ENCODE measurements at regions not wholly inside any gene's neighbourhood (a gene's known extent, or its start where the extent isn't known, plus 50 kb on each side); places are given as distances from the start of the nearest gene placed in this dataset.
"Not testable (repeated sequence)": the region's sequence is repeated elsewhere in the genome, so short reads cannot be mapped to it uniquely, and the experiment has no call there.

DNA sequence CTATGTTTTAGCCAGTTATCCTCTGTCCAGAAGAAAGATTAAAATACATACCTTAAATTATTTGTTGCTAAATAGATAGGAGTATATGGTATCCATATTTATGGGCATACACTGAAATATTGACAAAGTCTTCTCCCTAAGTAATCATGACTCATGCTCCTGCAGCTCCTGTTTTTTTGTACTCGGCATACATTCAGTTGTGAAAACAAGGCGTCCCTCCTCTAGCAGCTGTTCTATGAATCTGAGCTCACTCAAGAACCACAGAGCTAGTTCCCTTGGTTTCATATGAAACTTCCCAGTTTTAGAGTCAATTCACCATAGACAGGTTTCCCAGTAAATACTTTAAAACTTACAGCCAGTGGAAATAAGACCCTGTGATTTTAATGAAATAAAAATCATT is 168.7 kb upstream of the CDH7 start:
- no CpG with 5 or more reads among the region's 2 CpGs for WGBS, 2 donors
- H3K36me3 ChIP-seq (ENCODE audit: control insufficient read depth in 2 of 2, insufficient read depth in 2 of 2, low read length in 1 of 2), result not testable (repeated sequence)

DNA sequence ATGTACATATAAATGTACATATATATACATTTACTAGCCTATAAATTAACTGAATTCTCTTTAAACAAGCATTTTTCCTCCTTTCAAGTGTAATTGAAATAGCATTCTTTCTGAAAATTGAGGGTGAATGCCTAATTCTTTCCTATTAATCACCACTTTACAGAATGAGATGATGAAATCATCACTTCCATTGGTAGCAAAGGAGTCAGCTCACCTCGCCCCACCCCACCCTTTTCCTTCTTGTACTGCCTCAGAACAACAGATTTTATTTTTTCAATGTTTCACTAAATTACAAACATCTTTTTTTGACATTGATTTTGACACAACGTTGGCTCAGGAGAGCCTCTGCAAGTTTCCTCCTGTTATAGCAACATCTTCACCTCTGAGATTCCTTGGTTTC is 181.9 kb upstream of the CDH7 start:
- peaks cover 0 to 2% of the 10 kb centered on the region in 2 donors for H3K9me3 ChIP-seq (ENCODE audit: control insufficient read depth in 2 of 2, insufficient read depth in 1 of 2, low read depth in 1 of 2, low read length in 1 of 2)
- no peak overlapping the region for H3K4me3 ChIP-seq (ENCODE audit: low read depth in 1 of 2, low read length in 2 of 2)
- H3K27ac ChIP-seq (ENCODE audit: low read depth in 2 of 2, low read length in 1 of 2), result no peak overlapping the region
- no peaks in the 10 kb centered on the region for H3K36me3 ChIP-seq (ENCODE audit: control insufficient read depth in 2 of 2, insufficient read depth in 2 of 2, low read length in 1 of 2)
- H3K4me1 ChIP-seq (ENCODE audit: control insufficient read depth in 2 of 2, insufficient read depth in 2 of 2, low read length in 1 of 2), result no peaks in the 10 kb centered on the region
- WGBS, 2 donors, result 49 to 53% methylated on average over 2 of the region's 2 CpGs
- H3K27me3 ChIP-seq (ENCODE audit: control insufficient read depth in 1 of 2, insufficient read depth in 2 of 2, low read length in 2 of 2), result no peaks in the 10 kb centered on the region

More for the DNA sequence above, 168.7 kb upstream of the CDH7 start:
- not testable (repeated sequence) for H3K9me3 ChIP-seq (ENCODE audit: control insufficient read depth in 2 of 2, insufficient read depth in 1 of 2, low read depth in 1 of 2, low read length in 1 of 2); H3K27me3 ChIP-seq (ENCODE audit: control insufficient read depth in 1 of 2, insufficient read depth in 2 of 2, low read length in 2 of 2); H3K4me3 ChIP-seq (ENCODE audit: low read depth in 1 of 2, low read length in 2 of 2); H3K27ac ChIP-seq (ENCODE audit: low read depth in 2 of 2, low read length in 1 of 2); H3K4me1 ChIP-seq (ENCODE audit: control insufficient read depth in 2 of 2, insufficient read depth in 2 of 2, low read length in 1 of 2)

- Histone ChIP-seq H3K4me1 (ENCODE audit: control insufficient read depth in 2 of 2, insufficient read depth in 2 of 2, low read length in 1 of 2) (no peaks in the 10 kb centered on the region), H3K36me3 (ENCODE audit: control insufficient read depth in 2 of 2, insufficient read depth in 2 of 2, low read length in 1 of 2) (no peaks in the 10 kb centered on the region), H3K27ac (ENCODE audit: low read depth in 2 of 2, low read length in 1 of 2) (no peak overlapping the region), H3K9me3 (ENCODE audit: control insufficient read depth in 2 of 2, insufficient read depth in 1 of 2, low read depth in 1 of 2, low read length in 1 of 2) (no peaks in the 10 kb centered on the region), H3K27me3 (ENCODE audit: control insufficient read depth in 1 of 2, insufficient read depth in 2 of 2, low read length in 2 of 2) (no peaks in the 10 kb centered on the region), H3K4me3 (ENCODE audit: low read depth in 1 of 2, low read length in 2 of 2) (no peak overlapping the region)
- 15 to 16% methylated on average over 3 of the region's 3 CpGs for WGBS, 2 donors
These were observed 183.4 kb upstream of the CDH7 start for GRCh38 chr18:65567372-65567771.

GRCh38 chr18:65548316-65548715 is 202.5 kb upstream of the CDH7 start:
- Histone ChIP-seq H3K27me3 (ENCODE audit: control insufficient read depth in 1 of 2, insufficient read depth in 2 of 2, low read length in 2 of 2) (no peaks in the 10 kb centered on the region), H3K4me1 (ENCODE audit: control insufficient read depth in 2 of 2, insufficient read depth in 2 of 2, low read length in 1 of 2) (no peaks in the 10 kb centered on the region), H3K9me3 (ENCODE audit: control insufficient read depth in 2 of 2, insufficient read depth in 1 of 2, low read depth in 1 of 2, low read length in 1 of 2) (no peaks in the 10 kb centered on the region), H3K27ac (ENCODE audit: low read depth in 2 of 2, low read length in 1 of 2) (no peak overlapping the region), H3K36me3 (ENCODE audit: control insufficient read depth in 2 of 2, insufficient read depth in 2 of 2, low read length in 1 of 2) (no peaks in the 10 kb centered on the region), H3K4me3 (ENCODE audit: low read depth in 1 of 2, low read length in 2 of 2) (no peak overlapping the region)
- 64 to 65% methylated on average over 3 of the region's 3 CpGs for WGBS, 2 donors

DNA sequence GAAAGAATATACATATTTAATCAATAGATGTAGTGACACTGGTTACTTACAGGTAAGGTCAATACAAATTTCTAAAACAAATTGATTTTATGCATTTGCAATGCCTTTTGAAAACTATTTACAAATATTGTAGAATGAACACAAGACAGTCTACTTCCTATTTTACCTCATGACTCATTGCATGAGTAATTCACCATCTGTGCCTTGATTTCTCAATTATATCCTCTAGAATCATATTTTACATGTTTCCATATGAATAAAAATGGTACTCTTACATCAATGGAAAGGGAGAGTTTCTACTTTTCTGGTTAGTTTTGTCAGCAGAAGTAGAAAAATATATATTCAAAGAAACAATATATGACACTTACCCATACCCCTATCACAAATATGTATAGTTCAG is 203.8 kb upstream of the CDH7 start:
- H3K4me3 ChIP-seq (ENCODE audit: low read depth in 1 of 2, low read length in 2 of 2), result no peak overlapping the region
- H3K27ac ChIP-seq (ENCODE audit: low read depth in 2 of 2, low read length in 1 of 2), result no peak overlapping the region
- H3K36me3 ChIP-seq (ENCODE audit: control insufficient read depth in 2 of 2, insufficient read depth in 2 of 2, low read length in 1 of 2), result no peaks in the 10 kb centered on the region
- no peaks in the 10 kb centered on the region for H3K27me3 ChIP-seq (ENCODE audit: control insufficient read depth in 1 of 2, insufficient read depth in 2 of 2, low read length in 2 of 2)
- H3K4me1 ChIP-seq (ENCODE audit: control insufficient read depth in 2 of 2, insufficient read depth in 2 of 2, low read length in 1 of 2), result no peaks in the 10 kb centered on the region
- H3K9me3 ChIP-seq (ENCODE audit: control insufficient read depth in 2 of 2, insufficient read depth in 1 of 2, low read depth in 1 of 2, low read length in 1 of 2), result no peaks in the 10 kb centered on the region

GRCh38 chr18:65544701-65545100 is 206.1 kb upstream of the CDH7 start:
- Histone ChIP-seq H3K4me3 (ENCODE audit: low read depth in 1 of 2, low read length in 2 of 2) (no peak overlapping the region), H3K9me3 (ENCODE audit: control insufficient read depth in 2 of 2, insufficient read depth in 1 of 2, low read depth in 1 of 2, low read length in 1 of 2) (no peaks in the 10 kb centered on the region), H3K4me1 (ENCODE audit: control insufficient read depth in 2 of 2, insufficient read depth in 2 of 2, low read length in 1 of 2) (no peaks in the 10 kb centered on the region), H3K27me3 (ENCODE audit: control insufficient read depth in 1 of 2, insufficient read depth in 2 of 2, low read length in 2 of 2) (no peaks in the 10 kb centered on the region), H3K36me3 (ENCODE audit: control insufficient read depth in 2 of 2, insufficient read depth in 2 of 2, low read length in 1 of 2) (no peaks in the 10 kb centered on the region), H3K27ac (ENCODE audit: low read depth in 2 of 2, low read length in 1 of 2) (no peak overlapping the region)
- WGBS, 2 donors, result 85 to 86% methylated on average over 6 of the region's 6 CpGs

GRCh38 chr18:65527879-65528633 is 222.8 kb upstream of the CDH7 start:
- 39 to 48% methylated on average over 4 of the region's 4 CpGs for WGBS, 2 donors
- H3K27ac ChIP-seq (ENCODE audit: low read depth in 2 of 2, low read length in 1 of 2), result no peak overlapping the region
- peaks cover 0 to 3% of the 10 kb centered on the region in 2 donors for H3K9me3 ChIP-seq (ENCODE audit: control insufficient read depth in 2 of 2, insufficient read depth in 1 of 2, low read depth in 1 of 2, low read length in 1 of 2)
- H3K4me3 ChIP-seq (ENCODE audit: low read depth in 1 of 2, low read length in 2 of 2), result no peak overlapping the region
- H3K27me3 ChIP-seq (ENCODE audit: control insufficient read depth in 1 of 2, insufficient read depth in 2 of 2, low read length in 2 of 2), result no peaks in the 10 kb centered on the region
- H3K4me1 ChIP-seq (ENCODE audit: control insufficient read depth in 2 of 2, insufficient read depth in 2 of 2, low read length in 1 of 2), result no peaks in the 10 kb centered on the region
- H3K36me3 ChIP-seq (ENCODE audit: control insufficient read depth in 2 of 2, insufficient read depth in 2 of 2, low read length in 1 of 2), result no peaks in the 10 kb centered on the region

- no peak overlapping the region for H3K27ac ChIP-seq (ENCODE audit: low read depth in 2 of 2, low read length in 1 of 2)
- 68 to 75% methylated on average over 1 of the region's 1 CpG for WGBS, 2 donors
These were observed 224.7 kb upstream of the CDH7 start for GRCh38 chr18:65526099-65526498.

DNA sequence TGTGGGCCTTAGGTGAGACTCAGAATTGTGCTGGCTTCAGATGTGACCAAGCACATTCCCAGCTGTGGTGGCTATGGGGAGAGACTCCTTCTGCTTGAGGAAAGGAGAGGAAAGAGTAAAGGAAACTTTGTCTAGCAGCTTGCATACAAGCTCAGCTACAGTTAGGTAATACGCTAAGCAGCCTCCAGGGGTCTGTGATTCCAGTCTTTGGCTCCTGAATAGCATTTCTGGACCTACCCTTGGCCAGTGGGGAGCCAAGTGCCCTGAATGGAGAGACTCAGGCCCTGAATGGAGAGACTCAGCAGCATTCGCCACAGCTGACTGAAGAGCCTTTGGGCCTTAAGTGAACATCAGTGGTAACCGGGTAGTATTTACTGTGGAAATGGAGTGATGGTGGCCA is 227.4 kb upstream of the CDH7 start:
- Histone ChIP-seq H3K27me3 (ENCODE audit: control insufficient read depth in 1 of 2, insufficient read depth in 2 of 2, low read length in 2 of 2) (no peaks in the 10 kb centered on the region), H3K9me3 (ENCODE audit: control insufficient read depth in 2 of 2, insufficient read depth in 1 of 2, low read depth in 1 of 2, low read length in 1 of 2) (peaks cover 5% of the 10 kb centered on the region in 2 donors), H3K36me3 (ENCODE audit: control insufficient read depth in 2 of 2, insufficient read depth in 2 of 2, low read length in 1 of 2) (no peaks in the 10 kb centered on the region), H3K27ac (ENCODE audit: low read depth in 2 of 2, low read length in 1 of 2) (no peak overlapping the region), H3K4me3 (ENCODE audit: low read depth in 1 of 2, low read length in 2 of 2) (no peak overlapping the region), H3K4me1 (ENCODE audit: control insufficient read depth in 2 of 2, insufficient read depth in 2 of 2, low read length in 1 of 2) (no peaks in the 10 kb centered on the region)
- 93 to 96% methylated on average over 3 of the region's 3 CpGs for WGBS, 2 donors

More at GRCh38 chr18:65526099-65526498, 224.7 kb upstream of the CDH7 start:
- Histone ChIP-seq H3K9me3 (ENCODE audit: control insufficient read depth in 2 of 2, insufficient read depth in 1 of 2, low read depth in 1 of 2, low read length in 1 of 2) (peaks cover 5% of the 10 kb centered on the region in 2 donors), H3K36me3 (ENCODE audit: control insufficient read depth in 2 of 2, insufficient read depth in 2 of 2, low read length in 1 of 2) (no peaks in the 10 kb centered on the region), H3K27me3 (ENCODE audit: control insufficient read depth in 1 of 2, insufficient read depth in 2 of 2, low read length in 2 of 2) (no peaks in the 10 kb centered on the region), H3K4me1 (ENCODE audit: control insufficient read depth in 2 of 2, insufficient read depth in 2 of 2, low read length in 1 of 2) (no peaks in the 10 kb centered on the region), H3K4me3 (ENCODE audit: low read depth in 1 of 2, low read length in 2 of 2) (no peak overlapping the region)

DNA sequence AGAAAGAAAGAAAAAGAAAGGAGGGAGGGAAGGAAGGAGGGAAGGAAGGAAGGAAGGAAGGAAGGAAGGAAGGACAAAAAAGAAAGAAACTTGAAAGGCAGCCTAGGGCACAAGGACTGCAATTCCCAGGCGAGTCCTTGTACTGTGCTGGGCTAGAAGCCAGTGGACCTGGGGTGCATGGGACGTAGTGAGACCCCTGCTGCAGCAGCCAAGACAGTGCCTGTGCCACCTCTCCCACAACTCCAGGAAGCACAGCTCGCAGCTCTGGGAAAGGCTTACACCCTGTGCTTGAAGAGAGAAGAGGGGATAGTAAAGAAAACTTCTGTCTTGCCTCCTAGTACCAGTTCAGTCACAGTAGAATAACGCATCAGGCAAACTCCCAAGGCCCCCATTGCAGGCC is 227.9 kb upstream of the CDH7 start:
- Histone ChIP-seq H3K9me3 (ENCODE audit: control insufficient read depth in 2 of 2, insufficient read depth in 1 of 2, low read depth in 1 of 2, low read length in 1 of 2) (peaks cover 5% of the 10 kb centered on the region in 2 donors), H3K4me1 (ENCODE audit: control insufficient read depth in 2 of 2, insufficient read depth in 2 of 2, low read length in 1 of 2) (no peaks in the 10 kb centered on the region), H3K4me3 (ENCODE audit: low read depth in 1 of 2, low read length in 2 of 2) (no peak overlapping the region), H3K27ac (ENCODE audit: low read depth in 2 of 2, low read length in 1 of 2) (no peak overlapping the region), H3K36me3 (ENCODE audit: control insufficient read depth in 2 of 2, insufficient read depth in 2 of 2, low read length in 1 of 2) (no peaks in the 10 kb centered on the region), H3K27me3 (ENCODE audit: control insufficient read depth in 1 of 2, insufficient read depth in 2 of 2, low read length in 2 of 2) (no peaks in the 10 kb centered on the region)
- 77 to 82% methylated on average over 4 of the region's 4 CpGs for WGBS, 2 donors

Measured in esophagus (tissue), 2 donors.